ENCODE measurements at regions not wholly inside any gene's neighbourhood (a gene's known extent, or its start where the extent isn't known, plus 50 kb on each side); places are given as distances from the start of the nearest gene placed in this dataset.

DNA sequence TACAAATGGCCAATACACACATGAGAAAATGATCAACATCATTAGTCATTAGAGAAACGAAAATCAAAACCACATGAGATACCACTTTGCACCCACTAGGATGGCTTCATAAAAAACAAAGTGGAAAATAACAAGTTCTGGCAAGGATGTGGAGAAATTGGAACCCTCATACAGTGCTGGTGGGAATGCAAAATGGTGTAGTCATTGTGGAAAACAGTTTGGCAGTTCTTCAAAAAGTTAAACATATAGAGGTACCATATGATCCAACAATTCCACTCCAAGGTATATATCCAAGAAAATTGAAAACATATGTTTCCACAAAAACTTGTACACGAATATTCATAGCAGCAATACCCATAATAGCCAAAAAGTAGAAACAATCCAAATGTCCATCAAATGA lies 231.6 kb upstream of the CSF3R start:
- Mint-ChIP-seq H3K27ac (no peak overlapping the region), H3K9me3 (no peaks in the 10 kb centered on the region), H3K4me3 (no peak overlapping the region), H3K36me3 (ENCODE audit: low read depth) (no peaks in the 10 kb centered on the region), H3K4me1 (ENCODE audit: low read depth) (no peaks in the 10 kb centered on the region), H3K27me3 (peaks cover 66% of the 10 kb centered on the region)
- intact Hi-C loops (cut with DNase I, micrococcal nuclease) = loop anchor here in 1 of 2 experiments (10.0 kb wide), 1 partner anchor 1600 kb away; no protein-coding TSS in a partner anchor
- Histone ChIP-seq H3K9me3 (ENCODE audit: control insufficient read depth in 1 of 2, insufficient read depth in 1 of 2, low read length in 2 of 2) (peaks cover 0 to 3% of the 10 kb centered on the region in 2 experiments), H3K4me3 (ENCODE audit: low read length) (no peak overlapping the region), H3K27ac (ENCODE audit: low read depth in 1 of 2, low read length in 2 of 2) (no peak overlapping the region), H3K27me3 (ENCODE audit: control insufficient read depth in 1 of 2, insufficient read depth in 2 of 2, low read length in 2 of 2) (peaks cover 11 to 35% of the 10 kb centered on the region in 2 experiments), H3K4me1 (ENCODE audit: insufficient read depth, low read length) (no peaks in the 10 kb centered on the region), H3K36me3 (ENCODE audit: insufficient read depth, low read length) (no peaks in the 10 kb centered on the region)
- POLR2A ChIA-PET = no interaction called here
- no peak for ATAC-seq (ENCODE audit: poor library complexity)
- CTCF ChIA-PET = no interaction called here
- no peak for DNase-seq
- TF ChIP-seq, protein P1, sequence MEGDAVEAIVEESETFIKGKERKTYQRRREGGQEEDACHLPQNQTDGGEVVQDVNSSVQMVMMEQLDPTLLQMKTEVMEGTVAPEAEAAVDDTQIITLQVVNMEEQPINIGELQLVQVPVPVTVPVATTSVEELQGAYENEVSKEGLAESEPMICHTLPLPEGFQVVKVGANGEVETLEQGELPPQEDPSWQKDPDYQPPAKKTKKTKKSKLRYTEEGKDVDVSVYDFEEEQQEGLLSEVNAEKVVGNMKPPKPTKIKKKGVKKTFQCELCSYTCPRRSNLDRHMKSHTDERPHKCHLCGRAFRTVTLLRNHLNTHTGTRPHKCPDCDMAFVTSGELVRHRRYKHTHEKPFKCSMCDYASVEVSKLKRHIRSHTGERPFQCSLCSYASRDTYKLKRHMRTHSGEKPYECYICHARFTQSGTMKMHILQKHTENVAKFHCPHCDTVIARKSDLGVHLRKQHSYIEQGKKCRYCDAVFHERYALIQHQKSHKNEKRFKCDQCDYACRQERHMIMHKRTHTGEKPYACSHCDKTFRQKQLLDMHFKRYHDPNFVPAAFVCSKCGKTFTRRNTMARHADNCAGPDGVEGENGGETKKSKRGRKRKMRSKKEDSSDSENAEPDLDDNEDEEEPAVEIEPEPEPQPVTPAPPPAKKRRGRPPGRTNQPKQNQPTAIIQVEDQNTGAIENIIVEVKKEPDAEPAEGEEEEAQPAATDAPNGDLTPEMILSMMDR (IDR thresholded peaks at IDR 0.05) = no peak

DNA sequence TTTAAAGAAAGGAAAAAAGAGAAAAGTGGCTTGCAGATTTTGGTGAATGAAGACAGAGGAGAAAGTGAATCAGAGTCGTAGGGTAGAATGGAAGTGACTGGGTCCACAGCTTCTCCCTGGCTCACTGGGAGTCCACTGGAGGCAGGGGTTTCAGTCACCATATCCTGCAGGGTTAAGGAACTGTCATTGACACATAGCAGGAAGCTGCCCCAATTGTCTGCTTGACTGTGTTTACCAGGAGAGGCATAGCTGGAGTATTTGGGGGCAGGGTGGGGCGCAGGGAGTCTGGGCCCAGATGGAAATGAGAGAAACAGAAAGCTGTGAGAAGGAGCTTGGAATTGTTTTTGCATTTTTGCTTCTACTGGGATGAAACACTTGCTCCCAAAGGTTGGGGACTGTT lies 228.8 kb upstream of the CSF3R start:
- H3K36me3 ChIP-seq (ENCODE audit: insufficient read depth, low read length) = no peaks in the 10 kb centered on the region
- Mint-ChIP-seq H3K27ac (no peak overlapping the region), H3K27me3 (peaks cover 76% of the 10 kb centered on the region), H3K36me3 (ENCODE audit: low read depth) (no peaks in the 10 kb centered on the region), H3K4me3 (no peak overlapping the region), H3K4me1 (ENCODE audit: low read depth) (no peaks in the 10 kb centered on the region), H3K9me3 (no peaks in the 10 kb centered on the region)
- H3K27ac ChIP-seq (ENCODE audit: low read depth in 1 of 2, low read length in 2 of 2) = no peak overlapping the region
- TF ChIP-seq, protein P1 (IDR thresholded peaks at IDR 0.05) = no peak
- CTCF ChIA-PET = no interaction called here
- H3K27me3 ChIP-seq (ENCODE audit: control insufficient read depth in 1 of 2, insufficient read depth in 2 of 2, low read length in 2 of 2) = peaks cover 15 to 39% of the 10 kb centered on the region in 2 experiments
- POLR2A ChIA-PET = no interaction called here
- H3K4me3 ChIP-seq (ENCODE audit: low read length) = no peak overlapping the region
- DNase-seq (no peak), ATAC-seq (ENCODE audit: poor library complexity) (no peak)
- intact Hi-C loops (cut with DNase I, micrococcal nuclease) = loop anchor here in 1 of 2 experiments (10.0 kb wide), 1 partner anchor 1603 kb away; no protein-coding TSS in a partner anchor
- H3K4me1 ChIP-seq (ENCODE audit: insufficient read depth, low read length) = no peaks in the 10 kb centered on the region
- H3K9me3 ChIP-seq (ENCODE audit: control insufficient read depth in 1 of 2, insufficient read depth in 1 of 2, low read length in 2 of 2) = peaks cover 0 to 3% of the 10 kb centered on the region in 2 experiments

DNA sequence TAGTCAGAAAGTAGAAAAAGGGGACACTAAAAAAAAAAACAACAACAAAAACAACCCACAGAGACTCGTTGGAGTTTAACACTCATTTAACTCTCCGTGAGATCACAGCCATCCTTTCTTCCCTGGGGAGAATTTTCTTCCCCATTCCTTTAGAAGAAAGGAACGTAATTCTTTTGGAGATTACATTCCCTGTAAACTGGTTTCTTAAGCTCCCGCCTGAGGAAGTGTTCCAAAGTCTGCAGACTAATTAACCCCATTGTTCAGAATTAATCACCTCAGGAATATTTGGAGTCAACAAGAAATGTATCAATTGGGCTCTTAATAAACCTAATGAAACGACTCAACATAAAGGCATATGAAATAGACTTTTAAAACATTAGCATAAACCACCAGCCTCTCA lies 228.2 kb upstream of the CSF3R start:
- Mint-ChIP-seq H3K27me3 (peaks cover 82% of the 10 kb centered on the region), H3K4me1 (ENCODE audit: low read depth) (no peaks in the 10 kb centered on the region), H3K36me3 (ENCODE audit: low read depth) (no peaks in the 10 kb centered on the region), H3K27ac (no peak overlapping the region), H3K9me3 (no peaks in the 10 kb centered on the region), H3K4me3 (no peak overlapping the region)
- Histone ChIP-seq H3K4me3 (ENCODE audit: low read length) (no peak overlapping the region), H3K36me3 (ENCODE audit: insufficient read depth, low read length) (no peaks in the 10 kb centered on the region), H3K4me1 (ENCODE audit: insufficient read depth, low read length) (no peaks in the 10 kb centered on the region), H3K9me3 (ENCODE audit: control insufficient read depth in 1 of 2, insufficient read depth in 1 of 2, low read length in 2 of 2) (peaks cover 0 to 3% of the 10 kb centered on the region in 2 experiments), H3K27ac (ENCODE audit: low read depth in 1 of 2, low read length in 2 of 2) (no peak overlapping the region), H3K27me3 (ENCODE audit: control insufficient read depth in 1 of 2, insufficient read depth in 2 of 2, low read length in 2 of 2) (peaks cover 15 to 45% of the 10 kb centered on the region in 2 experiments)
- TF ChIP-seq, protein P1 (IDR thresholded peaks at IDR 0.05) = no peak
- CTCF ChIA-PET = no interaction called here
- no peak for ATAC-seq (ENCODE audit: poor library complexity)
- DNase-seq = no peak
- POLR2A ChIA-PET = no interaction called here
- intact Hi-C loops (cut with DNase I, micrococcal nuclease) = loop anchor here in 1 of 2 experiments (10.0 kb wide), 1 partner anchor 1604 kb away; no protein-coding TSS in a partner anchor

Data from CD4-positive, alpha-beta T cell (primary cell).